NB4 (cell line): ENCODE measurements at regions not wholly inside any gene's neighbourhood (a gene's known extent, or its start where the extent isn't known, plus 50 kb on each side); places are given as distances from the start of the nearest gene placed in this dataset.

ENCODE experiments used
- CTCF ChIP-seq: IDR thresholded peaks from one replicate; pipeline ENCODE4 v1.5.1; 2012; ENCODE audit warnings: low read depth, low read length
- MAX ChIP-seq: IDR thresholded peaks from 2 replicates; pipeline ENCODE4 v1.6.1; 2011; ENCODE audit warnings: low read depth, low read length
- POLR2A ChIP-seq: IDR thresholded peaks from 2 replicates; pipeline ENCODE4 v1.6.1; 2011; ENCODE audit warnings: mild to moderate bottlenecking; ENCODE audit not compliant: insufficient read length; ENCODE audit errors: extremely low read depth

- TF ChIP-seq POLR2A (no peak), CTCF (no peak), MAX (no peak)
Observed at GRCh38 chr3:3476669-3477068, 297.2 kb upstream of the CRBN start.
